NCI-H510A treated with DMSO at 0.1 percent for 48 hours (cell line): ENCODE measurements at regions not wholly inside any gene's neighbourhood (a gene's known extent, or its start where the extent isn't known, plus 50 kb on each side); places are given as distances from the start of the nearest gene placed in this dataset.
"Not testable (repeated sequence)": the region's sequence is repeated elsewhere in the genome, so short reads cannot be mapped to it uniquely, and the experiment has no call there.

Source experiments
- DNase-seq: peaks from one replicate; lab custom pipeline; 2025; lab: John Stamatoyannopoulos, UW

- no peak for DNase-seq
Observed at GRCh38 chr5:57891443-57891842, 408.8 kb upstream of the ACTBL2 start.

DNA sequence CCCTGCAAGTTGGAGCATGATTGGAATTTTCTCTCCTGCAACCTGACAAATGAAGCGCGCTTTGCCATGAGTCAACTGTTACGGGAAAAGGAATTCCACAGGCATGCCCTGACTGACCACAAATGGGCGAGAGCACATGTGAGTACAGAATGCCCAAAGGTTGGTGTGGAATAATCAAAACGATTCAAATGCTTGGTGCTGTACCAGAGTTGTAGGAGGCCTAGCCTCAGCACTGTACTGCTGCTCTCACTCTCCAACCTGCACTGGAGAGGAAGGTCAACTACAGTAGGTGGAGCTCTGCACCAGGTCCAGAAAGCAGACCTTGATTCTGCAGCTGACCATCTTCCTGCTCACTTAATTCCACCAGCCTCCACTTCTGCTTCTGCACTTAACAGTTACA lies 406.9 kb upstream of the ACTBL2 start:
- no peak for DNase-seq

DNA sequence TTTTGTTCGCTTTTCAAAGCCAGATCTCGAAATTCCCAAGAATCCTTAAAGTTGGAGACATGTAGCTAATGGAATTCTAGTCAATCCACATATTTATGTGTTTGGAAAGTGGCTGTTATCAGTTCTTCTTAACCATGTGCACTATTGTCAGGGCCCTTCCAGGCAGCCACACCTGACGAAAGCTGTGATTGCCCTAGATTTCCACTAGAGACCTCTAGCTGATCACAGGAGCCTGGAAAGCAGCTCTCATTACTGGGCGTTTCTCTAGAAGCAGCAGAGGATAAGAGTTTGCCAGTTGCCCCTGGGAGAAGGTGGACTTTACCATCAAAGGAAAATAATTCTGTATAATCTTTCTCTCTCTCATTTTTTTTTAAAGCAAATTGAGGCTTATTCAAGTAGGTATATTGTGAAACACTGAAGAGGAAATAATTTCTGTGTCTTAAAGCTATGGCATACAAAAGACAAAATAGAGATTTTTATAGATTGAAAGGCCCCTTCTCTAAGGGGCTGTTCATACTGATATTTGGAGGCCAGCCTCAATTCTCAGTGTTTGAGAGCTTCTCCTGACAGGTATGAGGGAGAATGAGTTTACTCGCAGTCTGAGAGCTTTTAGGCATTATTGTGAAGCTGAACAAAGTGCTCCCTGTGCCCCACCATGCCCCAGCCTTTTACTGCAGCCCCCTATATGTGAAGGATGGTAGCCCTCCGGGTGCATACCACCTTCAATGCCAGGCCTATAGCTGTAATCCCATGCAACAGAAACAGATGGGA lies 405.4 kb upstream of the ACTBL2 start:
- no peak for DNase-seq

GRCh38 chr5:57884346-57885102 lies 401.9 kb upstream of the ACTBL2 start:
- no peak for DNase-seq

DNA sequence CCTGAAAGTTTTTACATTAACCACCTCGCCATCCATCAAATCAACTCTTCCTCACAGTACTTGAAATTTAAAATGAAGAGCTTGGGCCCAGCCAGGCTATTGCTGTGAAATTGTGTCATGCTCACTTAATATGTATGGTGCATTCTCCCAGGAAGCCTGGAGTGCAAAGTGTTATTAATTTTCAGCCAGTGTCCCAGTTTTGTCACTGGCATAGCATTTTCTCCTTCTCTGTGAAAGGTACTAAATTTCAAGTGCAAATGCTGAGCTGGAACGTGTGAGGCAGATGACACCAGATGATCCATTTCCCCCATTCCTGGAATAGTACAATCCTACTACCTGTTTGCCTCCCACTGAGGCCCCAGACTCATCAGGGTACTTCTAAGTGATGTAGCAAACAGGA lies 397.6 kb upstream of the ACTBL2 start:
- DNase-seq = no peak

DNA sequence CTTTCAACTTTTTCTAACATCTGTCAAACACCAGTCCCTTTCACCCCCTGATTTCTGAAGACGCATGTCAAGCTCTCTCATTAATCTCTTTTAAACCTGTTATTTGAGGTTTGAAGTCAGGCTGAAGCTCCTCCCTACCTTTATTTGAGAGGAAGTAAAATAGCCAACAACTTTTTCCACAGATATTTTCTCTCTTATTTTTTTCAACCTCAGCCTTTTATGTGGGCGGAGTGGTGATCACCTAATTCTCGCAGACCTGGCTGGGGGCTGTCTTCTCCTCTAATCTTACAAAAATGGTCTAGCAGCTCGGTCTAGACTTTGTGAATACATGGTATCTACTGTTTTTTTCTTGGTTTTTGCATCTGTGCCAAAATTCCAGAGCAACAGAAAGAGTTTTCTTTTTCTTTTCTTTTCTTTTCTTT lies 395.7 kb upstream of the ACTBL2 start:
- no peak for DNase-seq

DNA sequence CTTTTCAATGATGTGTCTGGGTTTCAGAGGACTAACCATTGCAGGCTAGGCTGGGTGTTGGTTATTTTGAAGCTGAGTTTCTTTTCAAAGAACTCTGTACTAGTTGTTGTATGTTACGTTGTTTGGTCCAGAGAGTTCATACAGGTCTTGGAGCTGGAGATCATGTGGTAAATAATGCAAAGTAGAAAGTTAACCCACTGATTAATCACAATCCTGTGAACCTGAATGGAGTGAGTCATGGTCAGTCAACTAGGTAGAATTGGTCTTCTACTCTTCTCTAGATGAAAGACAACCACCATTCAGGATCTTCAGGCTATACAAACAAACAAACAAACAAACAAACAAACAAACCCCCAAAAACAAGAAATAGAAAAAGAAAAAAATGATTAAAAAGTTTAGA lies 388.9 kb upstream of the ACTBL2 start:
- no peak for DNase-seq

DNA sequence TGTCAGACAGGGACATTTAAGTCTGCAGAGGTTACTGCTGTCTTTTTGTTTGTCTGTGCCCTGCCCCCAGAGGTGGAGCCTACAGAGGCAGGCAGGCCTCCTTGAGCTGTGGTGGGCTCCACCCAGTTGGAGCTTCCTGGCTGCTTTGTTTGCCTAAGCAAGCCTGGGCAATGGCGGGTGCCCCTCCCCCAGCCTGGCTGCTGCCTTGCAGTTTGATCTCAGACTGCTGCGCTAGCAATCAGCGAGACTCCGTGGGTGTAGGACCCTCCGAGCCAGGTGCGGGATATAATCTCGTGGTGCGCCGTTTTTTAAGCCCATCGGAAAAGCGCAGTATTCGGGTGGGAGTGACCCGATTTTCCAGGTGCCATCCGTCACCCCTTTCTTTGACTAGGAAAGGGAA lies 387.7 kb upstream of the ACTBL2 start:
- not testable (repeated sequence) for DNase-seq

DNA sequence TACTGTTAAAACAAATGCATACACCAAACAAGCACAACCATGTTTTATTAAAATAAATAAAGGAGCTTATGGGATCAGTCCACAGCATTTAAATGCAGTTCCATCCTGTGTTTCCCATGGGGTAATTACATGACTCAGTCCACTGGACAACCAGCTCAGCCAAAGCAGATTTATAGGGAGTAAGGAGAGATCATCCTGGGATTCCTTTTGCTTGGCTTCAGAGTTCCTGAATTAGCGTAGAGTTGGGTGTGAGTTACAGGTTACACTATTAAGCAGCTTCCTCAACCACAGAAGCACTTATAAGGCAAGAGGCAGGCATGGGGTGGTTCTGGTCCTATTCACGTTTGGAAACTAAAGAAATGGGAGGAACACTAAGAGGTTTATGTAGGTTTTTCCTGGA lies 381.1 kb upstream of the ACTBL2 start:
- no peak for DNase-seq

DNA sequence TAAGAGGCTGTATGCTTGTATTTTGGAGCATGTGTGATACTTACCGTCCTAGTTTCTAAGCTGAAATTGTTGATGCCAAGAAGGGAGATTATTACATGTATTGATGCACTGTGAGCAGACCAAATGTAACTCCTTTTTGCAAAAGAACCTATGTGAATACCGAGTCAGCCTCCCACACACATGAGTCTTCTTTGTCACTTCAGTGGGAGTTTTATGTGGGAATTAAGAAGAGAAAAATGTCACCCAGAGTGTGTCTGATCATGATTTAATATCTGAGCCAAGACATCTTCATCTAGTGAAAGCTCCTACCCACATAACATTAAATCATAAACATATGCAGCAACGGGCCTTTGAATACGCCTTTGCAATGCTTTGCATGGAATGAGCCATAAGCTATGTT lies 380.3 kb upstream of the ACTBL2 start:
- no peak for DNase-seq

DNA sequence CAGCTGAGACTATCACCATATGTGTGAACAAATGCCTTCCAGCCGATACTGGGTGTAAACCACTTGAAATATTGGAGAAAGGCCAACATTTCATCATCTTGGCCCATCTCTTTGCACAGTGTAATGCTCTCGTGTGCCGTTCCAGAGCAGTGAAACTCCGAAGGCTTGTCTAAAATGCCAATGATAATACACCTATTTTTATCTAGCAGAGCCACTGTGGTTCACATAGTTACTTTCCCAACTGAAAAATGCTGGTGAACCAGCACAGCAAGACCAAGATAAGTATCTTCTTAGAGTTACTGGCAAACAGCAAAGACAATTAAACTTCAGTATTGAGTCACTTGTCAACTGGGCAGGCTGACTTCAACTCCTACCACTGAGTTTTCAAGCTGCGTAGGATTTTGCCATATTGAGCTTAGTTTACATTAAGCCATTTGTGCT lies 379.9 kb upstream of the ACTBL2 start:
- DNase-seq = no peak

DNA sequence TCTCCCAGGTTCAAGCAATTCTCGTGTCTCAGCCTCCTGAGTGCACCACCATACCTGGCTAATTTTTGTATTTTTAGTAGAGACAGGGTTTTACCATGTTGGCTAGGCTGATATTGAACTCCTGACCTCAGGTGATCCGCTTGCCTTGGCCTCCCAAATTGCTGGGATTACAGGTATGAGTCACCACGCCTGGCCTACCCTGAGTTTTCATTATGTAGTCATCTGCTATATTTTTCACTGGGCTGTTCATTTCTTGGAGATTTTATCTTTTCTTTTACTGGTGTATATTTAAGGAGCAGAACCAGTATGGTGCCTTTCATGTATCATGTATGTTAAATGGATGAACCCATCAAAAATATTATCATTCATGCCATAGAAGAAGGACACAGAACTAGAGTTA lies 377.0 kb upstream of the ACTBL2 start:
- no peak for DNase-seq

DNA sequence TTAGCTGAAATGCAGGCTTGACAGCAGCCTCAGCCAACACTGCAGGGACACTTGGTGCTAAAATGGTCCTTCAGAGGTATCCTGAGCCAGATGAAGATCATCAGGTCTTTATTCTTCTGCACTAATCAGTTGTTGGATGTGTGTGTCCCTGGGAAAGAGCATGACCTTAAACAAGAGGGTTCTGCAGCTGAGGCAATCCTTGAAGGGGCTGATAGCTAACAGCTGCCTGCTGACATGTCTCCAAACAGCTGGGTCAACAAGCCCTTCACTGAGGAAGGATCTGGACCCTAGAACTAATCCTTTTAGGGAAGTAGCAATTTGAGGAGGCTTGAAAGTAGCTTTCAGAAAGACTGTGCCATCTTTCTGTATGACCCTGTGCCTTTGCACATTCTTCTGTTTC lies 376.3 kb upstream of the ACTBL2 start:
- DNase-seq = no peak

DNA sequence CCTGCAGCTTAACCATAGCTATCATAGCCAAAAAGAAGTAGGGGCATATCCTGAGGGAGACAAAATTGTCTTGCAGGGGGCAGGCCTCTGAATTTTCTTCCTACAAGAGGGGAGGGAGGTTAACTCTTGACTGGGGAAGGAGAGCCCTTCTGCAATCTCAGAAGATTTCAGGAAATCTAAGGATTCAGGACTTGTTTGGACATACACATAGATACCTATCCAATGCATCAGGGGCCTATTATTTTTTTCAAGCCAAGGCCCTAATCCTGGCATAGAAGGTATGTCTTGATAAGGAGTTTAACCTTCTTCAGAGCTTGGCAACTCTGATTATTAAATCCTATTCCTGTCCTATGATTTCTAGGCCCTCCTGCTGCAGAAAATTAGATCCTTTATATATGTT lies 375.1 kb upstream of the ACTBL2 start:
- DNase-seq = no peak

GRCh38 chr5:57855831-57856230 lies 373.2 kb upstream of the ACTBL2 start:
- no peak for DNase-seq

DNA sequence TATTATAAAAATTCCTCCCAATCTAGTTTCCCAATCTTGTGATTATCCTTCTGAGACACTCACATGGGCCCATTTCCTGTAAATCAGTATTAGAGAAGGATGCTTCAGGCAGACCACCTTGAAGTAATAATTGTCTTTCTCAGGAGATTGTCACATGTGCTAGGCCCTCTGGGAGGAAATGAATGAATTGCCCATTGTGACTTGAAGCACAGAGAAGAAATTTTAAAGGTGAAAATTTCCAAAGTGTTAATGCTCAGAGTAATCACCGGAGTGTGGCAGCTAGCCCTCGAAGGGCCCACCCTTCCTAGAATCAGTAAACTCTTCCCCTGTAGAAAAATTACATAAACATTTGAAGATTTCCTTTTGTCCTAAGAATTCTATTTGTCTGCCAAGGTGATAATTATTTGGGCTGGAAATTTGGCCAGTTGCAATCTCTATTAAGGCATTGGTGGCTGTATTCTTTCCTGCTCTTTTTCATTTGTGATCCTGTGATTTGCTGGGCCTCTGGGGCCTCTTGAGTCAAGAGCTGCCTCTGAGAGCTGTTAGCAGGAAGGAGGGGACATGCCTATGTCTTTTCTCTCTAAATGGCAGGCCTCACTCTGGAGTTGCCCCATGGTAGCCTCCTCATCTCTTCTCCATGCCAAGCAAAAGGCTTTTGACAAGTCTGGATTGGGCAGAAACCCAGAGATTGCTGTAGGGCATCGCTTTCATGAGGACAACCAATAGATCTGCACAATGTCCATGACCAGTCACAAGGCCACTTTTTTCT lies 371.5 kb upstream of the ACTBL2 start:
- DNase-seq = no peak

DNA sequence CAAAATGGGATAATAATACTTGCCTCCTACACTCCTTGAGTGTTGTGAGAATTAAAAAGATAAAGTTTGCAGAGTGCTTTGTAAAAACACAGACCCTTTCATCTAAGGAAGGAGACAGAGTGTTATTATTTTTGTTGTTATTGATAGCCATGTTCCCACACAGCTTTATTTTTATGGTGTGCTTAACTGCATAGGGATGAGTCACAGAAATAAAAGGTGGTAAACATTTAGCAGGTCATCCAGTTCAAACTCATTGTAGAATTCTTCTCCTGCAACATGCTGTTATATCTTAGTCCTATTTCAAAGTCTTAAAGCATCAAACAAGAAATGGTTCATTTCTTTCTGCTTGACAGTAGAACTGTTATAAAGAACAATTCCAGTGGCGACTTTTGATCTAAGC lies 367.5 kb upstream of the ACTBL2 start:
- DNase-seq = no peak

DNA sequence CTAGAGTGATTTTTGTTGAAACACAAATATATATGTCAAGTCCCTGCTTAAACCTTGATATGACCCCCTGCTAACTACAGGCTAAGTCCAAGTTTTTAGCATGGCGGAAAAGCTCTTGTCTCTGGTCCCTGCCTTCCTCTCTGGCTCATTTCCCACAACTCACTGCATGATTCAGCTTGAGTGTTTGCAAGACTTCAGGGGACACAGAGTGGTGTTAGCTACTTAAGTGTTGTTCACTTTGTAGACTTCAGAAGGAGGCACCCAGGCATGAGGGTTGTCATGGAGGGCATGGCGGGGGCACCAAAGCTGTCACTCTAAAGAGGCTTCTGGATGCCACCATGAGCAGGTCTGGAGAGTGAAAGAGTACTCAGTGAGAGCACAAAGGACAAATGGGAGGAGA lies 362.4 kb upstream of the ACTBL2 start:
- DNase-seq = no peak

DNA sequence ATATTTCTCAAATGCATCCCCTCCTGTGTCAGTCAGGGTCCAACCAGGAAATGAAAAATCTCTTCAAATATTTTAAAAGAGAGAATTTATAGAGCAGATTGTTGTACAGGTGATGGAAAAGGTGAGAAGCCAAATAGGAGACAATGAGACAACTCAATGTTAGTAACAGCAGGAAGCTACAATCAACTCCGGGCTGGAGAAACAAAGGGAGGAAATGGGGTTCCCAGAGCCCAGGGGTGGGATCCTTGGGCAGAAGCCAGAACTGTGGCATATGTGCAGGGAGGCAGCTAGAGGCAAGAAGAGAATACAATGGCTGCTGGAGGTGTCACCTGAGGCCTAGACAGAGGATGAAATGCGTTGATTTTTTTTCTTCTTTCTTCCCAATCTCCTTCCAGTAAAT lies 361.8 kb upstream of the ACTBL2 start:
- DNase-seq = no peak

- no peak for DNase-seq
Observed at GRCh38 chr5:57843059-57843367, 360.4 kb upstream of the ACTBL2 start.

DNA sequence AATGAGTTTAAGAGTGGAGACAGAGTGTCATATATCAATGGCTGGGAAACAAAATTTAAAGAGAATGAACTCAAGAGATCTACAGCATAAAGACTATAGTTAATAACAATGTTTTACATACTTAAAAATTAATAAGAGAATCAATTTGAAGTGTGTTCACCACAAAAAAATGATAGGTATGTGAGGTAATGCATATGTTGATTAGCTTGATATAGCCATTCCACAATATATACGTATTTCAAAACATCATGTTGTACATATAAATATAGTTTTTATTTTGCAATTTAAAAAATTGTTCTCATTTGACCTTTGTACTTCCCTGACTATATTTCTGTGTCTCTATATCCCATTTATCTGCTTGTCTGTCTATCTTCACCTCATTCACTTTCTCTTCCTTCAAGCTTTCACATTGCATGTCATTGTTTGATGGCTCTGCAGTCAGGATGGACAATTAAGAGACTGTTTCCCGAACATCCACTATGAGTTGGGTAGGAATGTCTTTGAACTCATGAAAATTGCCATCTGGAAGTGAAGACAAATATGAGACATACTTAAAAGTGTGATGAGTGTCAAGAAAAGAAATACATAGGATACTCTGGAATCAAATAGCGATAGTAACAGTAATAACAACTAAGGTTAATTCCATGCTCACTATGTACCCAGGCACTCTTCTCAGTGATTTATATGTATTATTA lies 359.9 kb upstream of the ACTBL2 start:
- DNase-seq = no peak

GRCh38 chr5:57841676-57842363 lies 359.2 kb upstream of the ACTBL2 start:
- no peak for DNase-seq
